GM12892 (cell line): ENCODE measurements at regions not wholly inside any gene's neighbourhood (a gene's known extent, or its start where the extent isn't known, plus 50 kb on each side); places are given as distances from the start of the nearest gene placed in this dataset.

Experiments used
- POLR2A ChIP-seq: IDR thresholded peaks from 2 replicates; pipeline ENCODE4 v1.6.1; 2011; ENCODE audit warnings: low read depth, low read length, control low read depth
- POLR2AphosphoS5 ChIP-seq: IDR thresholded peaks from 2 replicates; pipeline ENCODE4 v1.6.1; 2011; ENCODE audit warnings: low read depth, low read length, control low read depth
- TAF1 ChIP-seq: IDR thresholded peaks from 2 replicates; pipeline ENCODE4 v1.6.1; 2011; ENCODE audit warnings: low read depth, mild to moderate bottlenecking, control low read depth, low read length, borderline replicate concordance

- TF ChIP-seq POLR2AphosphoS5 (no peak), TAF1 (no peak), POLR2A (no peak)
Measured at GRCh38 chr2:200065477-200065876, 110.1 kb downstream of the MAIP1 start.
